Kidney epithelial cell (primary cell): ENCODE measurements at regions not wholly inside any gene's neighbourhood (a gene's known extent, or its start where the extent isn't known, plus 50 kb on each side); places are given as distances from the start of the nearest gene placed in this dataset.

Experiments
- DNase-seq: peaks from one replicate; pipeline ENCODE4 v3.0.0-alpha.2; 2010; ENCODE audit warnings: low read depth
- H3K27me3 ChIP-seq: 2 replicates; pipeline ENCODE4 v1.6.0; 2011; ENCODE audit warnings: low read length; ENCODE audit not compliant: control insufficient read depth, insufficient read depth
- H3K36me3 ChIP-seq: 2 replicates; pipeline ENCODE4 v1.5.1; 2011; ENCODE audit warnings: low read length; ENCODE audit not compliant: control insufficient read depth, insufficient read depth
- H3K4me3 ChIP-seq: 2 replicates; pipeline ENCODE4 v1.5.1; 2011; ENCODE audit warnings: low read depth, mild to moderate bottlenecking, control low read depth, low read length
- TF ChIP-seq, protein P1 (sequence below): IDR thresholded peaks from 2 replicates; pipeline ENCODE4 v1.5.1; 2011; ENCODE audit warnings: mild to moderate bottlenecking, moderate library complexity, low read length, control low read depth, inconsistent platforms; ENCODE audit not compliant: insufficient read depth, poor library complexity, severe bottlenecking

DNA sequence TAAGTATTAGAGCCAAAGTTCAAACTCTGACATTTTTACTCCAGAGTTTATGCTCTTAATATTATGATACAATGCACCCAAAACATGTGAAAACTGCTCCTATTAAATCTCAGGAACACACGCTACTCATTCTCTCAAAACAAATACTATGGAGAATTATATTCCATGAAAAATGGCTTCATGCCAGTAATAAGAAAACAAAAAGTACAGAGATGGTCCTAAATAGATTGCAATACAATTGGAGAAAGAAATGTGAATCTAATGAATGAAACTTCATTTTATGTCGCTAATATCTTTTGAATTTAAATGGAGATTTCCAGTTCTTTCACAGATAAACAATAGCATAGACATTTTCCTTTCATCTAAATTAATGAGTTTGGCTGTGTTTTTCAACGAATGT is 384.3 kb downstream of the ADAMTS20 start:
- no peak overlapping the region for H3K4me3 ChIP-seq
- no peak for DNase-seq
- no peaks in the 10 kb centered on the region for H3K27me3 ChIP-seq
- no peaks in the 10 kb centered on the region for H3K36me3 ChIP-seq
- TF ChIP-seq, protein P1, sequence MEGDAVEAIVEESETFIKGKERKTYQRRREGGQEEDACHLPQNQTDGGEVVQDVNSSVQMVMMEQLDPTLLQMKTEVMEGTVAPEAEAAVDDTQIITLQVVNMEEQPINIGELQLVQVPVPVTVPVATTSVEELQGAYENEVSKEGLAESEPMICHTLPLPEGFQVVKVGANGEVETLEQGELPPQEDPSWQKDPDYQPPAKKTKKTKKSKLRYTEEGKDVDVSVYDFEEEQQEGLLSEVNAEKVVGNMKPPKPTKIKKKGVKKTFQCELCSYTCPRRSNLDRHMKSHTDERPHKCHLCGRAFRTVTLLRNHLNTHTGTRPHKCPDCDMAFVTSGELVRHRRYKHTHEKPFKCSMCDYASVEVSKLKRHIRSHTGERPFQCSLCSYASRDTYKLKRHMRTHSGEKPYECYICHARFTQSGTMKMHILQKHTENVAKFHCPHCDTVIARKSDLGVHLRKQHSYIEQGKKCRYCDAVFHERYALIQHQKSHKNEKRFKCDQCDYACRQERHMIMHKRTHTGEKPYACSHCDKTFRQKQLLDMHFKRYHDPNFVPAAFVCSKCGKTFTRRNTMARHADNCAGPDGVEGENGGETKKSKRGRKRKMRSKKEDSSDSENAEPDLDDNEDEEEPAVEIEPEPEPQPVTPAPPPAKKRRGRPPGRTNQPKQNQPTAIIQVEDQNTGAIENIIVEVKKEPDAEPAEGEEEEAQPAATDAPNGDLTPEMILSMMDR, result no peak

DNA sequence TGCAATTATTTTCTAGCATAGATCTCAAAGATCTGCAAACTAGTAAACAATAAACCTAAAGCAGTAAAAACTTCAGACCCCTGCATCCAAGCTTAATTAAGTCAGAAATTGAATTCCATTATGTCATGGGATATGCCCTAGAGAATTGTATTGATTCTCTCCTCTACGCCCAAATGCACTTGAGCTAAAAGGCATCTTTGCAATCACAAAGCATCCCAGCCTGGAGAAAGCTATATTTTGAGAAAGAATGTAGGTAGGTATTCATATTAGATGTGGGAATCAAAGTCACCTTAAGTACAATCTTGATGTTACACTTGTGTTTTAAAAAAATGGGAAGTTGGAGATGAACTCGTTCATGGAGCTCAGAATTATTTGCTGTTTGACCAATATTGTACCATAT is 386.7 kb downstream of the ADAMTS20 start:
- Histone ChIP-seq H3K4me3 (no peak overlapping the region), H3K36me3 (no peaks in the 10 kb centered on the region), H3K27me3 (no peaks in the 10 kb centered on the region)
- TF ChIP-seq, protein P1, result no peak
- no peak for DNase-seq

DNA sequence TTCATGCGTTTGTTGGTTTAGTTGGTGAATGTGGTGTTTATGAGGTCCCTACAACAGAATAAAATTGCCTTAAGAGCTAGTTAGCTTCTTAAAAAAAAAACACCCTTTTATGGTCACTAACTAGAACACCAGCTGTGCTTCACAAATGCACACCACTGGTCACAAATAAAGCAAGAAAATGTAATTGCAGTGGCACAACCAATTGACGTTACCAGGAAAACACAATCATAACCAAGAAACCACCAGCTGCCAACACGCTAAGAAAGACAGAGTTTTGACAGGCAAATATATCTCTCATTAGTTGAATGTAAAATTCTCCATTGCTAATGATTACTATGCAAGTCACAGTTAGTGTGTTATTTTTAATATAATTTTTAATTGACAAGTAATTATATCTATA is 389.9 kb downstream of the ADAMTS20 start:
- Histone ChIP-seq H3K36me3 (no peaks in the 10 kb centered on the region), H3K27me3 (no peaks in the 10 kb centered on the region), H3K4me3 (no peak overlapping the region)
- no peak for DNase-seq
- TF ChIP-seq, protein P1, result no peak

DNA sequence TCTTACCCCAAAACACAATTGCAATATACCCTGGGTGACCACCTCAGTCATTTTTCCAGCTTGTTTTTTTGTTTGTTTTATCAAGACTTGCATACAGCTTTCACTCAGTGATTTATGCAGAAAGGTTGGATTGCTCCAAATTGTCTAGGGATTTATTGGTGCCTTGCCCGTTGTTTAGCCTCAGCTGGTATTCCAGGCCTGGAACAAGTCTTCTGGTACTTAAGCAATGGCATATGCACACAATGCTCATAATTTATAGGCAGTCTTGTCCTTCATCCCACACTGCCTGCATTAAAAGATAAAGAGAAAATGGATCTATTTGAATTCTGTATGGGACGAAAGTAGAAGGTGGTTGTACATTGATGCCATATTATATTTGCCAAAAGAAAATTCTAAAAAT is 392.5 kb downstream of the ADAMTS20 start:
- TF ChIP-seq, protein P1, result no peak
- no peak for DNase-seq
- H3K36me3 ChIP-seq, result no peaks in the 10 kb centered on the region

DNA sequence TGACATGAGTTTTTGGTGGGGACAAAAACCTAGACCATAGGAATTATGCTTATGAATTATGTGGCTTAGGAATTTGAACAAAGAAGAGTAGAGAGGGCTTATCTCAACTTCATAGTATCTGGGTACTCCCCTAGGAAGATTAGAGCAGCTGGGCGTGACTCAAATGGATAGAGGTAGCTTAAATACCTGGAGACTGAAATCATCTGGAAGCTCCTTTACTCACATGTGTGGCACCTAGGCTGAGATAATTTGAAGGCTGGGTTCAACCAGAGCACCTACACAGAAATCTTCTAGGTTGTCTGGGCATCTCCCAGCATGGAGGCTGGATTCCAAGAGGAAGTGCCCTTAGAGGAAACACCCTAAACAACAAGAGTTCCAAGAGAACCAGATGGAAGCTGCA is 393.9 kb downstream of the ADAMTS20 start:
- H3K36me3 ChIP-seq, result no peaks in the 10 kb centered on the region
- no peaks in the 10 kb centered on the region for H3K27me3 ChIP-seq
- H3K4me3 ChIP-seq, result no peak overlapping the region
- TF ChIP-seq, protein P1, result no peak
- no peak for DNase-seq

More for the DNA sequence above, 392.5 kb downstream of the ADAMTS20 start:
- no peaks in the 10 kb centered on the region for H3K27me3 ChIP-seq
- H3K4me3 ChIP-seq, result no peak overlapping the region

DNA sequence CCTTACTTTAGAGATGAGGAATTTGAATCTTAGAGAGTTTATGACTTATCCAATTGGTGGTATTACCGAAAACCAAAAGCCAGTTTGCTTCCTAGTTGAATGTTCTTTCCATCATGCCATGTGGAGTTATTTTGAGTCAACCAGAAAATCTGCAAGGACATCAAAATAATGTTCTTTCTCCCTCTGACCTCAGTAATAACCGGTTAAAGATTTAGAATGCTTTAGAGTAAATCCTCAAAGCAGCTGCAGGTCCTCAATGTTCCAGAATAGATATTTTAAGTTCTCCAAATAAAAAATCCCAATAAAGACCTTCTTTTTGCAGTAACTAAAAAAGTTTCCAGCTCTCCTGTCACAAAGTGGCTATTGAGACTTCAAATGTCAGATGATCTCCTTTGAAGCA is 396.6 kb downstream of the ADAMTS20 start:
- TF ChIP-seq, protein P1, result no peak
- H3K4me3 ChIP-seq, result no peak overlapping the region
- H3K36me3 ChIP-seq, result no peaks in the 10 kb centered on the region
- H3K27me3 ChIP-seq, result no peaks in the 10 kb centered on the region
- DNase-seq, result no peak
